ENCODE measurements at regions not wholly inside any gene's neighbourhood (a gene's known extent, or its start where the extent isn't known, plus 50 kb on each side); places are given as distances from the start of the nearest gene placed in this dataset.

DNA sequence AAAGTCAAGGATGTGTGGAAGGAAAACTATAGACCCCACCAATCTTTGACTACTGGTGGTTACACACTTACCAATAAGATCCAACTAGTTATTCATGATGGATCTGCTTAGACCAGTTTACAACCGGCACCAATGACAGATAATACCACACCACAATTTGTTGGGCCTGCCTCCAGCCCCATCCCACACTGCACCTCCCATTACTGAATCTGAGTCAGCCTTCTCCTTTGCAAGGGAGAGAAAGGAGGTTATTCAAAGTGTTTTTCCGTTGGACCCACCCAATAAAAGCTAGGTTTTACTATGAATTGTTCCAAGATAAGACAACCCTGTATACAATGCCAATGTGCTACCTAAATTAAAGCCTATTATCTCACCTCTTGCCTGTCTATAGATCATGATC, 453.5 kb downstream of the MTRR start:
- TF ChIP-seq, protein P1, sequence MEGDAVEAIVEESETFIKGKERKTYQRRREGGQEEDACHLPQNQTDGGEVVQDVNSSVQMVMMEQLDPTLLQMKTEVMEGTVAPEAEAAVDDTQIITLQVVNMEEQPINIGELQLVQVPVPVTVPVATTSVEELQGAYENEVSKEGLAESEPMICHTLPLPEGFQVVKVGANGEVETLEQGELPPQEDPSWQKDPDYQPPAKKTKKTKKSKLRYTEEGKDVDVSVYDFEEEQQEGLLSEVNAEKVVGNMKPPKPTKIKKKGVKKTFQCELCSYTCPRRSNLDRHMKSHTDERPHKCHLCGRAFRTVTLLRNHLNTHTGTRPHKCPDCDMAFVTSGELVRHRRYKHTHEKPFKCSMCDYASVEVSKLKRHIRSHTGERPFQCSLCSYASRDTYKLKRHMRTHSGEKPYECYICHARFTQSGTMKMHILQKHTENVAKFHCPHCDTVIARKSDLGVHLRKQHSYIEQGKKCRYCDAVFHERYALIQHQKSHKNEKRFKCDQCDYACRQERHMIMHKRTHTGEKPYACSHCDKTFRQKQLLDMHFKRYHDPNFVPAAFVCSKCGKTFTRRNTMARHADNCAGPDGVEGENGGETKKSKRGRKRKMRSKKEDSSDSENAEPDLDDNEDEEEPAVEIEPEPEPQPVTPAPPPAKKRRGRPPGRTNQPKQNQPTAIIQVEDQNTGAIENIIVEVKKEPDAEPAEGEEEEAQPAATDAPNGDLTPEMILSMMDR (IDR thresholded peaks at IDR 0.05) = no peak
- no peak for TF ChIP-seq POLR2A (IDR thresholded peaks at IDR 0.05)
- Histone ChIP-seq H3K9me3 (replicated peaks in 1 of 3) (no peaks in the 10 kb centered on the region), H3K27ac (no peak overlapping the region), H3K27me3 (no peaks in the 10 kb centered on the region), H3K4me1 (replicated peaks in 1 of 2) (no peaks in the 10 kb centered on the region), H3K4me3 (no peak overlapping the region), H3K36me3 (replicated peaks in 1 of 2) (no peaks in the 10 kb centered on the region)
- WGBS, 4 donors = 58 to 83% (median 67%) methylated on average over 2 of the region's 2 CpGs
- intact Hi-C loops (cut with DNase I) = no loop called here
- DNase-seq = no peak

DNA sequence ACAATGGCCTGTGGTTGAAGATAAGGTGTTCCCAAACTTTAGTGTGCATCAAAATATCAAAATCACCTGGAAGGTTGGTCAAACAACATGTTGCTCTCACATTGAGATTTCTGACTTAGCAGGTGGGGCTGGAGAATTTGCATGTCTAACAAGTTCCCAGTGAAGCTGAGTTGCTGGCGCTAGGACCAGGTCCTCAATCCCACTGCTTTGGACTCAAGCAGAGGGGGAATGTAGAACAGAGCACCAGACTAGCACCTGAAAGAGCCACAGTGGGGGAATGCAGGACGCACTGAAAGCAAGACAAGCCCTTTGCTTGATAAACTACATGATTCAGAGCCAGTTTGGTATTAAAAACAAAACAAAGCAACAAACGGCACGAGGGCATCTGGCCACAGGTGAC, 458.1 kb downstream of the MTRR start:
- no peak overlapping the region for H3K27ac ChIP-seq
- H3K27me3 ChIP-seq = no peaks in the 10 kb centered on the region
- 45 to 62% (median 62%) methylated on average over 4 of the region's 4 CpGs for WGBS, 4 donors
- no peaks in the 10 kb centered on the region for H3K4me1 ChIP-seq (replicated peaks in 1 of 2)
- H3K4me3 ChIP-seq = no peak overlapping the region
- H3K9me3 ChIP-seq (replicated peaks in 1 of 3) = no peaks in the 10 kb centered on the region
- intact Hi-C loops (cut with DNase I) = no loop called here
- no peak for DNase-seq
- H3K36me3 ChIP-seq (replicated peaks in 1 of 2) = no peaks in the 10 kb centered on the region
- TF ChIP-seq, protein P1 (IDR thresholded peaks at IDR 0.05) = no peak
- TF ChIP-seq POLR2A (IDR thresholded peaks at IDR 0.05) = no peak

DNA sequence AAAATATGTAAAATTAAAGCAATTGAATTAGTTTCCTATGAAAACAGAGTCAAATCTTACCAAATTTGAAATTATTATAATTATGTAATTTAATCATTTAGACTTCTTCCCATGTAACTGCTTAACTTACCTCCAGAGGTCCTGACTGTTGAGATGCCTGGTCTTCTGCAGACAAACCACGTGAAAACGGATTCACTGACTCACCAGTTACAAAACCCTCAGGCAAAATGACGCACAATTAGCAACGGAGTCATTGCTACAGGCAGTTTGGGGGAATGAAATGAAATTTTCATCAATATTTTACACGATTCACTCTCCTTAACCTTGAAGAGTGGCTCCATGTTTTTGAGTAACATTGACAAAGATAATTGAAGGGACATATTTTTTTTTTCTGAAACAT, 460.8 kb downstream of the MTRR start:
- WGBS, 4 donors = 66 to 82% (median 72%) methylated on average over 5 of the region's 5 CpGs
- H3K27me3 ChIP-seq = no peaks in the 10 kb centered on the region
- TF ChIP-seq, protein P1 (IDR thresholded peaks at IDR 0.05) = no peak
- TF ChIP-seq POLR2A (IDR thresholded peaks at IDR 0.05) = no peak
- H3K4me3 ChIP-seq = no peak overlapping the region
- H3K36me3 ChIP-seq (replicated peaks in 1 of 2) = no peaks in the 10 kb centered on the region
- no peaks in the 10 kb centered on the region for H3K4me1 ChIP-seq (replicated peaks in 1 of 2)
- H3K27ac ChIP-seq = no peak overlapping the region
- DNase-seq = no peak
- H3K9me3 ChIP-seq (replicated peaks in 1 of 3) = no peaks in the 10 kb centered on the region
- intact Hi-C loops (cut with DNase I) = no loop called here

DNA sequence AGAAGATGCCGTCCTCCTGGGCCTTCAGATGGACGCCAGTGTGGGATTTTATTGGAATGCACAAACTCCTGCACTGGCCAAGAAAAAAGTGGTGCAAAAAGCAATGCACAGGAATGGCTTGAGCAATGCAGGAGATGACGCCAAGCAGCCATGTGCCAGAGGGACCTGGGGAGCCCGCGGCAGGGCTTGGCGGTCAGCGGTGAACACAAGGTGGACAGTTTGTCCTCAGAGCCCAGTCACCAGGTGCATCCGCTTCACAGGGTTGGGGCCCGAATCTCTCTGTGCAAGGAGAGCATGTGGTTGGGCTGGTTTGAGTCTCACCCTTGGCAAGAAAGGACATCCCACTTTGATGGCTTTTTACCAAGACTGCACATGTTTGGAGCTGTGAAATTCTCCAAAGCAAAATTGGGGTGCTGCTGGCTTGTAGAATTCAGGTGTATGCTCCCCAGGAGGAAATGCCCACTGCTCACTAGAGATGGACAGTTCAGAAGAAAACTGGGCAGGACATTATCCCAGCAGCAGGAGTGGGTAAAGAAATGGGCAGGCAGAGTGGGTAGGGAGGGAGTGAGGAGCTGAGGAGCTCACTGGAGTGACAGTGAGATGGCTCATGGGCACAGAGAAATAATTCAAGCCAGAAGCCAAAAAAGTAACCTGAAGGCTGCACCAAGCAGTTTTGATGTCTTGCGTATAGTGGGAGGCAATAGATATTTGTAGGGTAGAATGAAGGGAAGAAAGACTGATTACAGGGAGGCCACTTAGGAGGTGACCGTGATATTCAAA, 463.9 kb downstream of the MTRR start:
- 86 to 91% (median 87%) methylated on average over 11 of the region's 11 CpGs for WGBS, 4 donors
- no peak overlapping the region for H3K4me3 ChIP-seq
- H3K36me3 ChIP-seq (replicated peaks in 1 of 2) = no peaks in the 10 kb centered on the region
- TF ChIP-seq, protein P1 (IDR thresholded peaks at IDR 0.05) = no peak
- TF ChIP-seq POLR2A (IDR thresholded peaks at IDR 0.05) = no peak
- no peak overlapping the region for H3K27ac ChIP-seq
- intact Hi-C loops (cut with DNase I) = no loop called here
- H3K9me3 ChIP-seq (replicated peaks in 1 of 3) = no peaks in the 10 kb centered on the region
- no peak for DNase-seq
- H3K27me3 ChIP-seq = no peaks in the 10 kb centered on the region
- no peaks in the 10 kb centered on the region for H3K4me1 ChIP-seq (replicated peaks in 1 of 2)
